Suprapubic skin (tissue), 4 donors: ENCODE measurements at regions not wholly inside any gene's neighbourhood (a gene's known extent, or its start where the extent isn't known, plus 50 kb on each side); places are given as distances from the start of the nearest gene placed in this dataset.

Experiments used
- CTCF ChIP-seq, 2 donors: fragments of 200-600 bp in 1 of 2; fragments of 450-650 bp in 1 of 2; sonication (generic) in 1 of 2; IDR thresholded peaks; one replicate each; pipeline ENCODE4 v1.5.1; 2016 to 2019; ENCODE audit warnings: antibody characterized with exemption in 2 of 2, mild to moderate bottlenecking in 1 of 2, moderate library complexity in 1 of 2
- EP300 ChIP-seq: sonication (generic); formaldehyde crosslinking; IDR thresholded peaks from one replicate; pipeline ENCODE4 v1.6.1; 2017; ENCODE audit warnings: antibody characterized with exemption
- POLR2A ChIP-seq, 2 donors: fragments of 450-650 bp; IDR thresholded peaks; one replicate each; pipeline ENCODE4 v1.6.1; 2017; ENCODE audit warnings: antibody characterized with exemption in 2 of 2, mild to moderate bottlenecking in 2 of 2, moderate library complexity in 2 of 2
- POLR2AphosphoS5 ChIP-seq, 3 donors: sonication (generic); formaldehyde crosslinking; IDR thresholded peaks; one replicate each; pipeline ENCODE4 v1.6.1; 2017; ENCODE audit warnings: antibody characterized with exemption in 3 of 3

GRCh38 chr3:124398594-124398993 lies 331.7 kb upstream of the UMPS start:
- TF ChIP-seq CTCF (IDR thresholded peaks at IDR 0.05) (no peak), POLR2AphosphoS5 (IDR thresholded peaks at IDR 0.05) (no peak), EP300 (no peak), POLR2A (IDR thresholded peaks at IDR 0.05) (no peak)
